CD4-positive, alpha-beta T cell (primary cell): ENCODE measurements at regions not wholly inside any gene's neighbourhood (a gene's known extent, or its start where the extent isn't known, plus 50 kb on each side); places are given as distances from the start of the nearest gene placed in this dataset.

ENCODE experiments used
- ATAC-seq: fragments of 200-7000 bp; cut with Tn5 transposase; one replicate; pipeline ENCODE4 v1.10.0; 2022; ENCODE audit warnings: mild to moderate bottlenecking; ENCODE audit not compliant: poor library complexity
- CTCF ChIA-PET: fragments of 350-600 bp; sonication (Branson Sonifier 250); formaldehyde crosslinking; loops from one replicate; lab custom pipeline; 2021; ENCODE audit warnings: antibody characterized with exemption, inconsistent platforms; lab: Charles Lee
- POLR2A ChIA-PET: fragments of 350-600 bp; sonication (Branson Sonifier 250); formaldehyde crosslinking; loops from one replicate; lab custom pipeline; 2021; ENCODE audit warnings: antibody characterized with exemption, inconsistent platforms; lab: Charles Lee
- DNase-seq, 14 experiments: peaks; one replicate each; pipeline ENCODE4 v3.0.0-alpha.2; 2013 to 2020; ENCODE audit warnings: mixed read lengths in 2 of 14
- H3K27ac ChIP-seq, 2 donors: one replicate each; pipeline versions ENCODE4 v1.5.1 to v1.7.0; 2013; ENCODE audit warnings: low read length in 2 of 2, low read depth in 1 of 2, mild to moderate bottlenecking in 1 of 2
- H3K27me3 ChIP-seq, 2 experiments: 1 replicate in 1 of 2; 2 replicates in 1 of 2; pipeline versions ENCODE4 v1.6.1 to v1.7.0; 2013; ENCODE audit warnings: low read length in 2 of 2, control low read depth in 1 of 2, mild to moderate bottlenecking in 1 of 2, moderate library complexity in 1 of 2; ENCODE audit not compliant: insufficient read depth in 2 of 2, control insufficient read depth in 1 of 2
- H3K36me3 ChIP-seq: one replicate; pipeline ENCODE4 v1.6.1; 2013; ENCODE audit warnings: low read length, control low read depth; ENCODE audit not compliant: insufficient read depth
- H3K4me1 ChIP-seq: one replicate; pipeline ENCODE4 v1.6.1; 2013; ENCODE audit warnings: low read length, control low read depth; ENCODE audit not compliant: insufficient read depth
- H3K4me3 ChIP-seq: one replicate; pipeline ENCODE4 v1.5.1; 2013; ENCODE audit warnings: mild to moderate bottlenecking, low read length, moderate library complexity
- H3K9me3 ChIP-seq, 2 experiments: 1 replicate in 1 of 2; 2 replicates in 1 of 2; pipeline versions ENCODE4 v1.6.1 to v1.7.0; 2013; ENCODE audit warnings: low read length in 2 of 2, mild to moderate bottlenecking in 2 of 2, control low read depth in 1 of 2, moderate library complexity in 1 of 2; ENCODE audit not compliant: control insufficient read depth in 1 of 2, insufficient read depth in 1 of 2
- H3K27ac Mint-ChIP-seq: one replicate; pipeline ENCODE4 v1.8.0; 2020; ENCODE audit warnings: mixed read lengths
- H3K27me3 Mint-ChIP-seq: one replicate; pipeline ENCODE4 v1.8.0; 2021; ENCODE audit warnings: mixed read lengths
- H3K36me3 Mint-ChIP-seq: one replicate; pipeline ENCODE4 v1.8.0; 2021; ENCODE audit warnings: low read depth, mixed read lengths
- H3K4me1 Mint-ChIP-seq: one replicate; pipeline ENCODE4 v1.8.0; 2021; ENCODE audit warnings: low read depth, mixed read lengths
- H3K4me3 Mint-ChIP-seq: one replicate; pipeline ENCODE4 v1.8.0; 2020; ENCODE audit warnings: mild to moderate bottlenecking, mixed read lengths
- H3K9me3 Mint-ChIP-seq: one replicate; pipeline ENCODE4 v1.8.0; 2020; ENCODE audit warnings: mixed read lengths
- CTCF ChIP-seq: fragments of 200-600 bp; IDR thresholded peaks from one replicate; pipeline ENCODE4 v1.8.0; 2022; ENCODE audit warnings: antibody characterized with exemption, mild to moderate bottlenecking
- intact Hi-C, 2 experiments: fragments of 100-400 bp; cut with DNase I in 1 of 2; cut with micrococcal nuclease in 1 of 2; formaldehyde crosslinking; loops; one replicate each; pipeline versions ENCODE4 v1.15.1 to v1.9.0; 2023 to 2025; cut with DNase I, micrococcal nuclease

- no peaks in the 10 kb centered on the region for H3K27me3 Mint-ChIP-seq
- no peak overlapping the region for H3K27ac ChIP-seq
- no peaks in the 10 kb centered on the region for H3K27me3 ChIP-seq
- H3K9me3 ChIP-seq: no peaks in the 10 kb centered on the region
- H3K36me3 ChIP-seq: no peaks in the 10 kb centered on the region
- ChIA-PET CTCF (no interaction called here), POLR2A (no interaction called here)
- H3K9me3 Mint-ChIP-seq: peaks cover 2% of the 10 kb centered on the region
- no peak for TF ChIP-seq CTCF
- intact Hi-C loops: no loop called here
- H3K4me3 ChIP-seq: no peak overlapping the region
- no peaks in the 10 kb centered on the region for H3K4me1 ChIP-seq
- no peak overlapping the region for H3K4me3 Mint-ChIP-seq
- H3K27ac Mint-ChIP-seq: no peak overlapping the region
- H3K36me3 Mint-ChIP-seq: no peaks in the 10 kb centered on the region
- no peak for ATAC-seq
- no peaks in the 10 kb centered on the region for H3K4me1 Mint-ChIP-seq
- no peak for DNase-seq
Observed at GRCh38 chr3:159607856-159608255, 380.8 kb upstream of the IL12A start.

DNA sequence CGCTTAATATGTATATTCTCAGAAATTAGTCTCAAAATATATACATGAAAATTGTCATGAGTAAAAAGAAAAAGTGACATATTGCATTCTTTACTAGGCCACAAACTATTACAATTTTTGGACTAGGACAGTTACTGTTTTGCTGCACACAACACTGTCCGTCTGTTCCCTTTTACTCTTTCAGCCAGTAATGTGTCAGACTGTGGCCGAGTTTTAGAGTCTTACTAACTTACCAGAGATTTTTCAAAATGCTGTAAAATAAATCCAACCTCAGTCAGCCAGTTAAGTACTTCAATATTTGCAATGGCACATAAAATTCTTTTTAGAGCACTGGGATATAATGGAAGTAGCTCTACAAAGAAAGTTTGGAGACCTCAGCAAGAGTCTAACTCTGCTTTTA is 380.3 kb upstream of the IL12A start:
- ATAC-seq (no peak), DNase-seq (no peak)
- Histone ChIP-seq H3K36me3 (no peaks in the 10 kb centered on the region), H3K9me3 (no peaks in the 10 kb centered on the region), H3K27me3 (no peaks in the 10 kb centered on the region), H3K4me3 (no peak overlapping the region), H3K27ac (no peak overlapping the region), H3K4me1 (no peaks in the 10 kb centered on the region)
- Mint-ChIP-seq H3K36me3 (no peaks in the 10 kb centered on the region), H3K27ac (no peak overlapping the region), H3K9me3 (peaks cover 2% of the 10 kb centered on the region), H3K4me3 (no peak overlapping the region), H3K27me3 (no peaks in the 10 kb centered on the region), H3K4me1 (no peaks in the 10 kb centered on the region)
- TF ChIP-seq CTCF: no peak
- intact Hi-C loops: no loop called here
- CTCF ChIA-PET: no interaction called here
- POLR2A ChIA-PET: no interaction called here

- Mint-ChIP-seq H3K36me3 (no peaks in the 10 kb centered on the region), H3K27ac (no peak overlapping the region)
- CTCF ChIA-PET: no interaction called here
Observed at GRCh38 chr3:159609625-159610024, 379.0 kb upstream of the IL12A start.

More at GRCh38 chr3:159609625-159610024, 379.0 kb upstream of the IL12A start:
- no peaks in the 10 kb centered on the region for H3K9me3 ChIP-seq
- no peaks in the 10 kb centered on the region for H3K27me3 Mint-ChIP-seq
- intact Hi-C loops: no loop called here
- H3K4me1 ChIP-seq: no peaks in the 10 kb centered on the region
- POLR2A ChIA-PET: no interaction called here
- no peaks in the 10 kb centered on the region for H3K4me1 Mint-ChIP-seq
- peaks cover 2% of the 10 kb centered on the region for H3K9me3 Mint-ChIP-seq
- DNase-seq (no peak), ATAC-seq (no peak)
- H3K27ac ChIP-seq: no peak overlapping the region
- no peak for TF ChIP-seq CTCF
- H3K4me3 ChIP-seq: no peak overlapping the region
- H3K27me3 ChIP-seq: no peaks in the 10 kb centered on the region
- no peaks in the 10 kb centered on the region for H3K36me3 ChIP-seq
- no peak overlapping the region for H3K4me3 Mint-ChIP-seq
